ENCODE measurements at regions not wholly inside any gene's neighbourhood (a gene's known extent, or its start where the extent isn't known, plus 50 kb on each side); places are given as distances from the start of the nearest gene placed in this dataset.

- TF ChIP-seq POLR2AphosphoS5 (IDR thresholded peaks at IDR 0.05; ENCODE audit: low read depth, low read length) = no peak
- TF ChIP-seq POLR2A (IDR thresholded peaks at IDR 0.05; ENCODE audit: low read depth, low read length) = no peak
Observed at GRCh38 chr2:236990552-236990951, 95.1 kb upstream of the COPS8 start.
